ENCODE measurements at regions not wholly inside any gene's neighbourhood (a gene's known extent, or its start where the extent isn't known, plus 50 kb on each side); places are given as distances from the start of the nearest gene placed in this dataset.
A peak's percentile ranks its signal among the peaks of the same experiment; 100 is the strongest.

DNA sequence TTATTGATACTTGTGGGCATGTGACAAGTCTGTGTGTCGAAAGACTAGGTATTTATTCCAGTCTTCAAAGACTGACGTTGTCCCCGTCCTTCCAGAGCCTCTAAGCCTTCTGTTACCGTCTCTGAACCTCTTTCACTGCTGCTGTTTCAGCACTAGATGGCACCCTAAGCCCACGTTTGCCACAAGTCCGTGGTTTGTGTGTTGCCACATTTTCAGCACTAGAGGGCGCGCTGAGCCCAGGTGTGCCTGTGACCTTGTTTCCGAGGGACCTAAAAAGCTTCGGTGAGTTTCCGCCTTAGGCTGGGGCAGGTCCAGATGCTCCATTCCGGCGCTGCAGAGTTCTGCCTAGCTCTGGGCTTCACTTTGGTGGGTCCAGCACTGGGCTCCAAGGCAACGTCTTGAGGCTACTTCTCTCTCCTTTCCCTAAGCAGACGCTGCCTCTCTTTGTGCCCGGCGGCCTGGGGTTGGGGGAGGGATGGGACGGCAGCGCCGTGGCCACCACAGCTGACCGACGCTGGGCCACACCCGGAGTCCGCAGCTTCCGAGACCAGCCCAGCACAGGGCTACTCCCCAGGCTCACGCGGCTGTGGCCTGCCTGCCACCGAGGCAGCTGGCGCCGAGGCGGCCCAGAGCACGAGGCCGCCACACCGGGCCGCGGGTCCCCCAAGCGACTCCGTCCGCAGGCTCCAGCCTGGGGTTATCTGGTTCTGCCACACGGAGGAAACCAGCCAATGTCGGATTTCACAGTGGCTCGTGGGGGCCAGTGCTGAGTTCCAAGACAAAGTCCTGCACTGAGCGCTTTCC lies 520.2 kb downstream of the REEP3 start:
- TF ChIP-seq, protein P1, sequence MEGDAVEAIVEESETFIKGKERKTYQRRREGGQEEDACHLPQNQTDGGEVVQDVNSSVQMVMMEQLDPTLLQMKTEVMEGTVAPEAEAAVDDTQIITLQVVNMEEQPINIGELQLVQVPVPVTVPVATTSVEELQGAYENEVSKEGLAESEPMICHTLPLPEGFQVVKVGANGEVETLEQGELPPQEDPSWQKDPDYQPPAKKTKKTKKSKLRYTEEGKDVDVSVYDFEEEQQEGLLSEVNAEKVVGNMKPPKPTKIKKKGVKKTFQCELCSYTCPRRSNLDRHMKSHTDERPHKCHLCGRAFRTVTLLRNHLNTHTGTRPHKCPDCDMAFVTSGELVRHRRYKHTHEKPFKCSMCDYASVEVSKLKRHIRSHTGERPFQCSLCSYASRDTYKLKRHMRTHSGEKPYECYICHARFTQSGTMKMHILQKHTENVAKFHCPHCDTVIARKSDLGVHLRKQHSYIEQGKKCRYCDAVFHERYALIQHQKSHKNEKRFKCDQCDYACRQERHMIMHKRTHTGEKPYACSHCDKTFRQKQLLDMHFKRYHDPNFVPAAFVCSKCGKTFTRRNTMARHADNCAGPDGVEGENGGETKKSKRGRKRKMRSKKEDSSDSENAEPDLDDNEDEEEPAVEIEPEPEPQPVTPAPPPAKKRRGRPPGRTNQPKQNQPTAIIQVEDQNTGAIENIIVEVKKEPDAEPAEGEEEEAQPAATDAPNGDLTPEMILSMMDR (IDR thresholded peaks at IDR 0.05; ENCODE audit: insufficient read depth, low read length, poor library complexity, severe bottlenecking) = peak; percentile 97
- no peak for TF ChIP-seq EZH2phosphoT487 (conservative IDR thresholded peaks at IDR 0.05; ENCODE audit: low read length)
